Suppressor macrophage (primary cell): ENCODE measurements at regions not wholly inside any gene's neighbourhood (a gene's known extent, or its start where the extent isn't known, plus 50 kb on each side); places are given as distances from the start of the nearest gene placed in this dataset.

Source experiments
- DNase-seq, 4 experiments: peaks; one replicate each; pipeline ENCODE4 v3.0.0-alpha.2; 2020 to 2022

GRCh38 chr2:19029655-19030054 lies 328.8 kb downstream of the OSR1 start:
- DNase-seq, result no peak

GRCh38 chr2:19028587-19029375 lies 329.6 kb downstream of the OSR1 start:
- DNase-seq, result no peak

GRCh38 chr2:19027626-19028025 lies 330.8 kb downstream of the OSR1 start:
- no peak for DNase-seq

GRCh38 chr2:19026261-19026660 lies 332.2 kb downstream of the OSR1 start:
- DNase-seq, result no peak

GRCh38 chr2:19022334-19022733 lies 336.1 kb downstream of the OSR1 start:
- DNase-seq, result no peak

- no peak for DNase-seq
These were observed 336.7 kb downstream of the OSR1 start for GRCh38 chr2:19021721-19022120.

GRCh38 chr2:19021100-19021476 lies 337.3 kb downstream of the OSR1 start:
- DNase-seq, result no peak

GRCh38 chr2:19020144-19021099 lies 338.0 kb downstream of the OSR1 start:
- DNase-seq, result no peak

- DNase-seq, result no peak
These were observed 348.9 kb downstream of the OSR1 start for GRCh38 chr2:19009510-19009909.

GRCh38 chr2:19003554-19003953 lies 354.9 kb downstream of the OSR1 start:
- DNase-seq, result no peak

- no peak for DNase-seq
These were observed 357.6 kb downstream of the OSR1 start for GRCh38 chr2:19000776-19001175.

GRCh38 chr2:18999198-18999597 lies 359.2 kb downstream of the OSR1 start:
- no peak for DNase-seq

GRCh38 chr2:18998491-18998890 lies 359.9 kb downstream of the OSR1 start:
- DNase-seq, result no peak

- no peak for DNase-seq
These were observed 364.6 kb downstream of the OSR1 start for GRCh38 chr2:18993756-18994338.

GRCh38 chr2:18991177-18992168 lies 366.9 kb downstream of the OSR1 start:
- DNase-seq, result no peak

GRCh38 chr2:18988631-18989232 lies 369.7 kb downstream of the OSR1 start:
- DNase-seq, result no peak

GRCh38 chr2:18987592-18988073 lies 370.8 kb downstream of the OSR1 start:
- DNase-seq, result no peak

GRCh38 chr2:18987016-18987415 lies 371.4 kb downstream of the OSR1 start:
- DNase-seq, result no peak

GRCh38 chr2:18986046-18986445 lies 372.4 kb downstream of the OSR1 start:
- DNase-seq, result no peak

- DNase-seq, result no peak
These were observed 377.5 kb downstream of the OSR1 start for GRCh38 chr2:18980786-18981430.
